ENCODE measurements at regions not wholly inside any gene's neighbourhood (a gene's known extent, or its start where the extent isn't known, plus 50 kb on each side); places are given as distances from the start of the nearest gene placed in this dataset.

DNA sequence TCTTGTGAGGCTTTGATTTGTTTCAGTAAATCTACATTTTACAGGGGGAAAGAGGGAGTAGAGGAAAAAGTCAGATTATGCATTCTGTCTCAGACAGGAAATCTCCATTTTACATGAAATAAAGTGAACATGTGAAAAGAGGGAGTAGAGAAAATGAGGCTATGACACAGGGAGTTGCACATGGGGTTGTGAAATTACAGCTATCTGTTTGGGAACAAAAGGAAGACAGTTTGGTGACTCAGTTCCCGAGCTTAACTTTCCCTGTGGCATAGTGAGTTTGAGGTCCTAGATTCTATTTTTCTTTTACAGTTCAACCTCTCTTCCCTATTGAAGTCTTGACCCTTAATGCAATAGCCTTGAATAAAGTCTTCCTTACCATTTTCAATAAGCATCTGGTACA is 63.2 kb upstream of the AGR3 start:
- no peak for TF ChIP-seq POLR2A (IDR thresholded peaks at IDR 0.05)
- TF ChIP-seq, protein P1, sequence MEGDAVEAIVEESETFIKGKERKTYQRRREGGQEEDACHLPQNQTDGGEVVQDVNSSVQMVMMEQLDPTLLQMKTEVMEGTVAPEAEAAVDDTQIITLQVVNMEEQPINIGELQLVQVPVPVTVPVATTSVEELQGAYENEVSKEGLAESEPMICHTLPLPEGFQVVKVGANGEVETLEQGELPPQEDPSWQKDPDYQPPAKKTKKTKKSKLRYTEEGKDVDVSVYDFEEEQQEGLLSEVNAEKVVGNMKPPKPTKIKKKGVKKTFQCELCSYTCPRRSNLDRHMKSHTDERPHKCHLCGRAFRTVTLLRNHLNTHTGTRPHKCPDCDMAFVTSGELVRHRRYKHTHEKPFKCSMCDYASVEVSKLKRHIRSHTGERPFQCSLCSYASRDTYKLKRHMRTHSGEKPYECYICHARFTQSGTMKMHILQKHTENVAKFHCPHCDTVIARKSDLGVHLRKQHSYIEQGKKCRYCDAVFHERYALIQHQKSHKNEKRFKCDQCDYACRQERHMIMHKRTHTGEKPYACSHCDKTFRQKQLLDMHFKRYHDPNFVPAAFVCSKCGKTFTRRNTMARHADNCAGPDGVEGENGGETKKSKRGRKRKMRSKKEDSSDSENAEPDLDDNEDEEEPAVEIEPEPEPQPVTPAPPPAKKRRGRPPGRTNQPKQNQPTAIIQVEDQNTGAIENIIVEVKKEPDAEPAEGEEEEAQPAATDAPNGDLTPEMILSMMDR (IDR thresholded peaks at IDR 0.05), result no peak
